GM10248 (cell line): ENCODE measurements at regions not wholly inside any gene's neighbourhood (a gene's known extent, or its start where the extent isn't known, plus 50 kb on each side); places are given as distances from the start of the nearest gene placed in this dataset.

Experiments used
- CTCF ChIA-PET: fragments of 300-600 bp; sonication (Branson Sonifier 250); formaldehyde crosslinking; extraction: SDS; loops from one replicate; lab custom pipeline; 2021; ENCODE audit warnings: antibody characterized with exemption; lab: Yijun Ruan, JAX
- POLR2A ChIA-PET: fragments of 350-650 bp; sonication (Branson Sonifier 250); formaldehyde crosslinking; extraction: SDS; loops from one replicate; lab custom pipeline; 2020; ENCODE audit warnings: antibody characterized with exemption; lab: Yijun Ruan, JAX
- DNase-seq: peaks from one replicate; pipeline ENCODE4 v3.0.0; 2012; ENCODE audit errors: extremely low spot score
- TF ChIP-seq, protein P1 (sequence below): IDR thresholded peaks from 2 replicates; pipeline ENCODE4 v1.5.1; 2012; ENCODE audit warnings: mild to moderate bottlenecking, low read depth; ENCODE audit errors: extremely low read depth, missing control alignments, control extremely low read depth

DNA sequence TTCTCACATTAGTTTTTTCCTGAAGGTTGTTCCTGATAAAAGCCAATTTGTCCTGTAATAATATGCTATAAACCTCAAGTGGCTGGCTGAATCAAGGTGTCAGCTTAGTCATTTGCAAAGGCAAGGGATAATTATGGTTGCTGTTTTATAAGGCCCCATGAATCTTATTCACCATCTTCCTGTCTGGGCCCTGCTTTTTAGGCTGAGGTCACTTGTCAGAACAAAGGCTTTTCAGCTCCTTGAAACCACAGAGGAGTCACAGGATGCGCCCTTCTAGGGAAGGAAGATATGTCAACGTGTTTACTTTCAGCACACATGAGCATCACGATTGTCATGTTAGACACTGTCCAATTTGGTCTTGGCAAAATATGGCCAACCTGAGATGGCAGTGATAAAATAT lies 64.8 kb upstream of the NAA20 start:
- POLR2A ChIA-PET: no interaction called here
- DNase-seq: no peak
- CTCF ChIA-PET: interaction anchor here (1.0 to 2.1 kb wide), 5 partner anchors 8 to 49 kb away, joined by 3 to 6 read pairs (median 4); no protein-coding TSS in a partner anchor
- TF ChIP-seq, protein P1, sequence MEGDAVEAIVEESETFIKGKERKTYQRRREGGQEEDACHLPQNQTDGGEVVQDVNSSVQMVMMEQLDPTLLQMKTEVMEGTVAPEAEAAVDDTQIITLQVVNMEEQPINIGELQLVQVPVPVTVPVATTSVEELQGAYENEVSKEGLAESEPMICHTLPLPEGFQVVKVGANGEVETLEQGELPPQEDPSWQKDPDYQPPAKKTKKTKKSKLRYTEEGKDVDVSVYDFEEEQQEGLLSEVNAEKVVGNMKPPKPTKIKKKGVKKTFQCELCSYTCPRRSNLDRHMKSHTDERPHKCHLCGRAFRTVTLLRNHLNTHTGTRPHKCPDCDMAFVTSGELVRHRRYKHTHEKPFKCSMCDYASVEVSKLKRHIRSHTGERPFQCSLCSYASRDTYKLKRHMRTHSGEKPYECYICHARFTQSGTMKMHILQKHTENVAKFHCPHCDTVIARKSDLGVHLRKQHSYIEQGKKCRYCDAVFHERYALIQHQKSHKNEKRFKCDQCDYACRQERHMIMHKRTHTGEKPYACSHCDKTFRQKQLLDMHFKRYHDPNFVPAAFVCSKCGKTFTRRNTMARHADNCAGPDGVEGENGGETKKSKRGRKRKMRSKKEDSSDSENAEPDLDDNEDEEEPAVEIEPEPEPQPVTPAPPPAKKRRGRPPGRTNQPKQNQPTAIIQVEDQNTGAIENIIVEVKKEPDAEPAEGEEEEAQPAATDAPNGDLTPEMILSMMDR: no peak

DNA sequence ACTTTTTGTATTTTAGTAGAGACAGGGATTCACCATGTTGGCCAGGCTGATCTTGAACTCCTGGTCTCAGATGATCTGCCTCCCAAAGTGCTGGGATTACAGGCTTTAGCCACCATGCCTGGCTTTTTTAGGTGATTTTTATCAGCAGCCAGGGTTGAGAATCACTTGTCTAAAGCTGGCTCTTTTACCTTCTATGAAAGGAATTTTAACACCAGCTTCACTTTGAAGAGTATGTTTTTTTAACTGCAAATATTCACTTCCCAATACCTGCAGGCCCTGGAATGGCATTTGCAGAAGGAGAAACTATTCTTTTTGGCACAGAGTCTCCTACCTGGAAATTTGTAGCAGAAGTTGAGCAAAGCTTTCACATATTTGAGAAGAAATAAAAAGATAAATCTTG lies 63.6 kb upstream of the NAA20 start:
- TF ChIP-seq, protein P1: no peak
- ChIA-PET POLR2A (interaction anchor here (0.6 kb wide), 1 partner anchor 71 kb away, joined by 3 read pairs; no protein-coding TSS in a partner anchor), CTCF (interaction anchor here (0.6 to 2.1 kb wide), 3 partner anchors 16 to 50 kb away, joined by 3 to 6 read pairs (median 5); no protein-coding TSS in a partner anchor)
- DNase-seq: no peak

DNA sequence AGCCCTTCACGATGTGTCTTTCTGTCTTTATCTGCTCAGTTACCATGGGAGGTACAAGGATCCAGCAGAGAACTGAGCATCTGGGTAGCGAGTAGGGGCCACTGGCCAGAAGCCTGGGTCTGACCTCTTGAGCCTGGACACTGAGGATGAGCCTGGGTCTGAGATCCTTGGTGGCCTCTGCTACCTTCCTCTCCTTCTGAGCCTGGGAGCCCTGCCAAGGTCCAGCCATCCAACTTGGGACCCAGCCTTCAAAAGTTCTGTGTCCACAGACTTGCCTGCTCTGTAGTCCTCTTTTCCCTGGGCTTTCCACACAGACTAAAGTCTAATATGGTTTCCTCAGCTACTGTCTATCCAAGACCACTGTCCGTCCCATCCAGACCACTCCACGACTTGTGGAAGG lies 60.2 kb upstream of the NAA20 start:
- CTCF ChIA-PET: interaction anchor here (0.8 to 1.3 kb wide), 4 partner anchors 9 to 328 kb away, joined by 3 to 5 read pairs (median 3); no protein-coding TSS in a partner anchor
- no peak for DNase-seq
- POLR2A ChIA-PET: no interaction called here
- TF ChIP-seq, protein P1: no peak

- DNase-seq: no peak
- TF ChIP-seq, protein P1: no peak
- POLR2A ChIA-PET: no interaction called here
- CTCF ChIA-PET: interaction anchor here (1.2 to 1.6 kb wide), 3 partner anchors 10 to 51 kb away, joined by 3 read pairs; no protein-coding TSS in a partner anchor
Measured at GRCh38 chr20:19958219-19958618, 58.9 kb upstream of the NAA20 start.

- POLR2A ChIA-PET: no interaction called here
- TF ChIP-seq, protein P1: no peak
- DNase-seq: no peak
- CTCF ChIA-PET: interaction anchor here (1.6 kb wide), 1 partner anchor 35 kb away, joined by 3 read pairs; no protein-coding TSS in a partner anchor
Measured at GRCh38 chr20:19958928-19959327, 58.2 kb upstream of the NAA20 start.

GRCh38 chr20:19960745-19961144 lies 56.4 kb upstream of the NAA20 start:
- ChIA-PET CTCF (interaction anchor here (1.2 to 2.1 kb wide), 3 partner anchors 16 to 58 kb away, joined by 3 to 7 read pairs (median 5); no protein-coding TSS in a partner anchor), POLR2A (no interaction called here)
- TF ChIP-seq, protein P1: no peak
- no peak for DNase-seq
